Endothelial cell of umbilical vein (primary cell): ENCODE measurements at regions not wholly inside any gene's neighbourhood (a gene's known extent, or its start where the extent isn't known, plus 50 kb on each side); places are given as distances from the start of the nearest gene placed in this dataset.

Source experiments
- BruUV-seq: library from RNA; stranded (reverse); fragments of 400-500 nt; replicated peaks from 2 replicates; lab custom pipeline; 2021; lab: Mats Ljungman, UMichigan
- CTCF ChIA-PET: fragments of 300-600, 350-600 bp; sonication (Branson Sonifier 250); formaldehyde crosslinking; loops from one replicate; lab custom pipeline; 2021; ENCODE audit warnings: antibody characterized with exemption, inconsistent platforms; lab: Charles Lee
- POLR2A ChIA-PET: fragments of 300-600, 350-600 bp; sonication (Branson Sonifier 250); formaldehyde crosslinking; loops from one replicate; lab custom pipeline; 2021; ENCODE audit warnings: antibody characterized with exemption, inconsistent platforms; lab: Charles Lee
- DNase-seq: peaks from one replicate; pipeline ENCODE4 v3.0.0-alpha.2; 2011; ENCODE audit warnings: low read depth, low spot score
- FAIRE-seq: peaks from 2 replicates; lab custom pipeline; 2011; peaks lifted over from hg19 to GRCh38; lab: Jason Lieb, UNC
- H2AFZ ChIP-seq: 2 replicates; pipeline ENCODE4 v1.6.0; 2012; ENCODE audit warnings: low read depth, low read length, control low read depth, inconsistent platforms
- H3K27ac ChIP-seq: 2 replicates; pipeline ENCODE4 v1.5.1; 2011; ENCODE audit warnings: low read depth, mild to moderate bottlenecking, control low read depth, low read length, moderate library complexity; ENCODE audit not compliant: insufficient read depth
- H3K27me3 ChIP-seq, 2 experiments: 2 replicates each; pipeline versions ENCODE4 v1.6.0 to v1.6.1; 2011; ENCODE audit warnings: low read length in 2 of 2, mixed read lengths in 1 of 2; ENCODE audit not compliant: control insufficient read depth in 2 of 2, insufficient read depth in 2 of 2
- H3K36me3 ChIP-seq, 2 experiments: 2 replicates in 1 of 2; 3 replicates in 1 of 2; pipeline ENCODE4 v1.5.1; 2011; ENCODE audit warnings: low read length in 2 of 2, mild to moderate bottlenecking in 1 of 2, moderate library complexity in 1 of 2; ENCODE audit not compliant: control insufficient read depth in 2 of 2, insufficient read depth in 2 of 2; ENCODE audit errors: extremely low read depth in 1 of 2
- H3K4me1 ChIP-seq: 3 replicates; pipeline ENCODE4 v1.5.1; 2011; ENCODE audit warnings: mild to moderate bottlenecking, low read length; ENCODE audit not compliant: control insufficient read depth, insufficient read depth; ENCODE audit errors: extremely low read depth
- H3K4me2 ChIP-seq: 2 replicates; pipeline ENCODE4 v1.6.1; 2011; ENCODE audit warnings: low read length, control low read depth, mixed read lengths; ENCODE audit not compliant: insufficient read depth
- H3K4me3 ChIP-seq, 3 experiments: fragments of 200-600 bp in 1 of 3; sonication (generic), shearing (Covaris generic) in 1 of 3; replicated peaks in 1 of 3; 2 replicates each; pipeline ENCODE4 v1.5.1; 2011 to 2016; ENCODE audit warnings: control low read depth in 3 of 3, low read length in 3 of 3, mild to moderate bottlenecking in 2 of 3, inconsistent platforms in 1 of 3, low read depth in 1 of 3, moderate library complexity in 1 of 3; ENCODE audit not compliant: insufficient read depth in 1 of 3
- H3K79me2 ChIP-seq: 2 replicates; pipeline ENCODE4 v1.6.0; 2012; ENCODE audit warnings: low read length, inconsistent platforms; ENCODE audit not compliant: control insufficient read depth, insufficient read depth
- H3K9ac ChIP-seq: replicated peaks from 2 replicates; pipeline ENCODE3; 2011; ENCODE audit warnings: low read length, control low read depth; ENCODE audit not compliant: insufficient read depth; ENCODE audit errors: extremely low read depth
- H3K9me1 ChIP-seq: replicated peaks from 3 replicates; pipeline ENCODE4 v1.6.0; 2011; ENCODE audit warnings: mild to moderate bottlenecking, low read length; ENCODE audit not compliant: control insufficient read depth, insufficient read depth; ENCODE audit errors: extremely low read depth
- H3K9me3 ChIP-seq: replicated peaks from 2 replicates; pipeline ENCODE4 v1.5.1; 2012; ENCODE audit warnings: low read length, inconsistent platforms; ENCODE audit not compliant: control insufficient read depth, insufficient read depth
- H4K20me1 ChIP-seq: replicated peaks from 2 replicates; pipeline ENCODE3; 2011; ENCODE audit warnings: mild to moderate bottlenecking, low read length; ENCODE audit not compliant: control insufficient read depth, insufficient read depth; ENCODE audit errors: extremely low read depth
- EZH2 ChIP-seq: IDR thresholded peaks from 2 replicates; pipeline ENCODE4 v1.6.1; 2012; ENCODE audit warnings: borderline replicate concordance, low read depth, mild to moderate bottlenecking, moderate library complexity, low read length, inconsistent platforms; ENCODE audit not compliant: severe bottlenecking
- FOS ChIP-seq: IDR thresholded peaks from 2 replicates; pipeline ENCODE4 v1.6.1; 2011; ENCODE audit warnings: mild to moderate bottlenecking, low read length, moderate library complexity, borderline replicate concordance; ENCODE audit not compliant: insufficient read depth
- GATA2 ChIP-seq: IDR thresholded peaks from 2 replicates; pipeline ENCODE4 v1.7.0; 2011; ENCODE audit warnings: low read depth, mild to moderate bottlenecking, moderate library complexity, mixed read lengths, low read length; ENCODE audit not compliant: insufficient read length, insufficient read depth
- JUN ChIP-seq: IDR thresholded peaks from 2 replicates; pipeline ENCODE4 v1.6.1; 2011; ENCODE audit warnings: borderline replicate concordance, low read depth; ENCODE audit not compliant: insufficient read length, insufficient read depth
- MYC ChIP-seq: IDR thresholded peaks from one replicate; pipeline ENCODE4 v1.6.1; 2011; ENCODE audit warnings: mild to moderate bottlenecking, low read depth, low read length
- POLR2A ChIP-seq: IDR thresholded peaks from 2 replicates; pipeline ENCODE4 v1.6.1; 2012; ENCODE audit warnings: low read depth, mild to moderate bottlenecking, control low read depth, low read length
- POLR2AphosphoS5 ChIP-seq: IDR thresholded peaks from 2 replicates; pipeline ENCODE4 v1.6.1; 2012; ENCODE audit warnings: low read depth, mild to moderate bottlenecking, control low read depth, low read length, moderate library complexity; ENCODE audit not compliant: insufficient read depth
- dilution Hi-C: fragments of 300-500 bp; cut with MboI; formaldehyde crosslinking; loops from one replicate; pipeline ENCODE4 v1.15.0; 2019; ENCODE audit warnings: low sequenced_read_pairs; ENCODE audit not compliant: extremely low pct_ligation_motif_present
- intact Hi-C: fragments of 100-400 bp; cut with micrococcal nuclease; formaldehyde crosslinking; loops from one replicate; pipeline ENCODE4 v1.10.0; 2022
- TF ChIP-seq, protein P1 (sequence below), 2 donors: IDR thresholded peaks; 1 replicate in 1 of 2; 2 replicates in 1 of 2; pipeline ENCODE4 v1.5.1; 2011; ENCODE audit warnings: low read length in 2 of 2, mild to moderate bottlenecking in 2 of 2, moderate library complexity in 2 of 2, control low read depth in 1 of 2, inconsistent platforms in 1 of 2, low read depth in 1 of 2; ENCODE audit not compliant: insufficient read depth in 1 of 2; ENCODE audit errors: extremely low read depth in 1 of 2
- TF ChIP-seq, protein P2 (sequence below): IDR thresholded peaks from 2 replicates; pipeline ENCODE4 v1.6.1; 2011; ENCODE audit not compliant: insufficient read depth, insufficient read length

DNA sequence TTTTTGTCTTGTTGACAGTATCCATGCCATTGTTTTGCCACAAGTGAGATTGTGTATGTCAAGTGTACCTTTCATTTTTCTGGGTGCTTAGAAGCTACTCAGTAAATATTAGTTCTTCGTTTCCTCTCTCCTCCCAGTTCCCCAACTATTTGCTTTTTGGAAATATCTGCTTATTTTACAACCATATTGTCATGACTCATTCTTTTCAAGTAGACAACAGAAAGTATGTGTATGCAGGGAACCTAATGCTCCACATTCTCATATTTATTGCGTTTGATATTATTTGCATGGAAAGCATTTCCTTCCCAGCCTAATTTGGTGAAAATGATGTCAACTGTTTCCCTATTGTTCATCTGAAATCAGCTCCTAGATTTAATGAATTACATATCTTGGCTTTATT is 483.7 kb upstream of the RIOK2 start:
- dilution Hi-C loops: no loop called here
- ChIA-PET CTCF (interaction anchor here (1.3 kb wide), 1 partner anchor 9 kb away, joined by 3 read pairs; no protein-coding TSS in a partner anchor), POLR2A (no interaction called here)
- no peak overlapping the region for H3K9ac ChIP-seq
- no peaks in the 10 kb centered on the region for H3K79me2 ChIP-seq
- intact Hi-C loops: no loop called here
- no peaks in the 10 kb centered on the region for H3K27me3 ChIP-seq
- H3K9me3 ChIP-seq: no peaks in the 10 kb centered on the region
- H3K4me2 ChIP-seq: no peak overlapping the region
- no peak overlapping the region for H2AFZ ChIP-seq
- TF ChIP-seq POLR2AphosphoS5 (no peak), JUN (no peak), EZH2 (no peak), MYC (no peak), POLR2A (no peak), FOS (no peak), GATA2 (no peak)
- TF ChIP-seq, protein P1, sequence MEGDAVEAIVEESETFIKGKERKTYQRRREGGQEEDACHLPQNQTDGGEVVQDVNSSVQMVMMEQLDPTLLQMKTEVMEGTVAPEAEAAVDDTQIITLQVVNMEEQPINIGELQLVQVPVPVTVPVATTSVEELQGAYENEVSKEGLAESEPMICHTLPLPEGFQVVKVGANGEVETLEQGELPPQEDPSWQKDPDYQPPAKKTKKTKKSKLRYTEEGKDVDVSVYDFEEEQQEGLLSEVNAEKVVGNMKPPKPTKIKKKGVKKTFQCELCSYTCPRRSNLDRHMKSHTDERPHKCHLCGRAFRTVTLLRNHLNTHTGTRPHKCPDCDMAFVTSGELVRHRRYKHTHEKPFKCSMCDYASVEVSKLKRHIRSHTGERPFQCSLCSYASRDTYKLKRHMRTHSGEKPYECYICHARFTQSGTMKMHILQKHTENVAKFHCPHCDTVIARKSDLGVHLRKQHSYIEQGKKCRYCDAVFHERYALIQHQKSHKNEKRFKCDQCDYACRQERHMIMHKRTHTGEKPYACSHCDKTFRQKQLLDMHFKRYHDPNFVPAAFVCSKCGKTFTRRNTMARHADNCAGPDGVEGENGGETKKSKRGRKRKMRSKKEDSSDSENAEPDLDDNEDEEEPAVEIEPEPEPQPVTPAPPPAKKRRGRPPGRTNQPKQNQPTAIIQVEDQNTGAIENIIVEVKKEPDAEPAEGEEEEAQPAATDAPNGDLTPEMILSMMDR (IDR thresholded peaks at IDR 0.05; ENCODE audit: extremely low read depth in 1 of 2, insufficient read depth in 1 of 2, low read depth in 1 of 2, low read length in 2 of 2): no peak
- TF ChIP-seq, protein P2, sequence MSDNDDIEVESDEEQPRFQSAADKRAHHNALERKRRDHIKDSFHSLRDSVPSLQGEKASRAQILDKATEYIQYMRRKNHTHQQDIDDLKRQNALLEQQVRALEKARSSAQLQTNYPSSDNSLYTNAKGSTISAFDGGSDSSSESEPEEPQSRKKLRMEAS: no peak
- H3K4me1 ChIP-seq: no peaks in the 10 kb centered on the region
- H4K20me1 ChIP-seq: no peaks in the 10 kb centered on the region
- H3K9me1 ChIP-seq: no peaks in the 10 kb centered on the region
- BruUV-seq: no TSS peak
- no peak overlapping the region for H3K27ac ChIP-seq
- DNase-seq: no peak
- no peaks in the 10 kb centered on the region for H3K36me3 ChIP-seq
- no peak overlapping the region for H3K4me3 ChIP-seq
- no peak for FAIRE-seq
